ENCODE measurements at regions not wholly inside any gene's neighbourhood (a gene's known extent, or its start where the extent isn't known, plus 50 kb on each side); places are given as distances from the start of the nearest gene placed in this dataset.

DNA sequence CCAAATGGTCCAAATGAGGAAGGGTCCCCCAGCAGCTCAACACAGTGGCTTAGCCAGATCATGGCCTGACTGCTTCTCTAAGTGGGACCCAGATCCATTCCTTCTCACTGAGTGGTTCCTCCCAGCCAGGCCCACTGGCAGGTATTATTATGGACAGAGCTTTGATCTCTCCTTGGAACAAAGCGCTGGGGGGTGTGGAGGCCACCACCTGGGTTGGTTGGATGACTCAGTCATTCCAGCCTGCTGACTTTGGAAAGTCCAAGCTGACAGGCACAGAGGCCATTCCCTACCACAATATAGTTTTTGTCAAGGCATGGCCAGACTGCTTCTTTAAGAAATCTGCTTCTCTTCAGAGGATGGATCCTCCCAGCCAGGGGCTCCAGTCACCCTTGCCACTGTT lies 341.1 kb downstream of the BTG1 start:
- Histone ChIP-seq H4K20me1 (ENCODE audit: insufficient read depth, low read length) (no peaks in the 10 kb centered on the region), H3K27me3 (ENCODE audit: insufficient read depth, low read length) (no peaks in the 10 kb centered on the region), H3K4me3 (ENCODE audit: insufficient read depth, low read depth, low read length) (no peak overlapping the region), H2AFZ (ENCODE audit: low read depth, low read length) (no peak overlapping the region), H3K79me2 (ENCODE audit: insufficient read depth, low read length) (no peaks in the 10 kb centered on the region), H3K27ac (ENCODE audit: low read depth, low read length) (peak overlapping the region; percentile 52), H3K9ac (ENCODE audit: low read length) (no peak overlapping the region), H3K36me3 (ENCODE audit: insufficient read depth, low read length) (no peaks in the 10 kb centered on the region), H3K9me3 (ENCODE audit: insufficient read depth, low read depth, low read length) (no peaks in the 10 kb centered on the region), H3K4me1 (ENCODE audit: insufficient read depth, low read length) (peaks cover 12% of the 10 kb centered on the region), H3K4me2 (ENCODE audit: low read length) (peak overlapping the region; percentile 68)
- Mint-ChIP-seq H3K9me3 (ENCODE audit: unreplicated experiment) (peaks cover 9% of the 10 kb centered on the region), H3K4me1 (ENCODE audit: low read depth, unreplicated experiment) (no peaks in the 10 kb centered on the region), H3K27me3 (ENCODE audit: low read depth, unreplicated experiment) (no peaks in the 10 kb centered on the region), H3K27ac (ENCODE audit: unreplicated experiment) (no peak overlapping the region), H3K36me3 (ENCODE audit: low read depth, unreplicated experiment) (no peaks in the 10 kb centered on the region), H3K4me3 (ENCODE audit: unreplicated experiment) (no peak overlapping the region)
- TF ChIP-seq CTCF (IDR thresholded peaks at IDR 0.05; ENCODE audit: insufficient read depth, low read depth, low read length) (no peak), EZH2 (IDR thresholded peaks at IDR 0.05; ENCODE audit: insufficient read depth, low read length) (no peak)
- FAIRE-seq, result no peak
- DNase-seq (ENCODE audit: low read depth), result peak; percentile 45

DNA sequence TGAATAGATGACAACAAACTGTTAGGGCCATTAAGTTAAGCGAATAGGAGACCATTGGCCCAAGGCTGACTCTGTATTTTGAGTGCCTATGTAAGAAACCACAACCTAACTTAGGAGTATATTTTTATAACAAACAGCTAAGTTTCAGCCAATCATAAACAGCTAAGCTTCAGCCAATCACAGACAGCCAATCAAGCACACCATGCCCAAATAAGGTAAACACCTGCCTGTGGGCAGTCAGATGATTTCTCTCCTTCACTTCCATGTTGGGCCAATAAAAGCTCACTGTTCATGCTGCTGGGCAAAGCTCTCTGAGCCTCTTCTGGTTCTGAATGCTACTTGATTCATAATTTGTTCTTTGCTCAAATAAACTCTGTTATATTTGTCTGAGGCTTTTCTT lies 344.6 kb downstream of the BTG1 start:
- Mint-ChIP-seq H3K9me3 (ENCODE audit: unreplicated experiment) (peaks cover 3% of the 10 kb centered on the region), H3K27ac (ENCODE audit: unreplicated experiment) (no peak overlapping the region), H3K36me3 (ENCODE audit: low read depth, unreplicated experiment) (no peaks in the 10 kb centered on the region), H3K4me1 (ENCODE audit: low read depth, unreplicated experiment) (no peaks in the 10 kb centered on the region), H3K27me3 (ENCODE audit: low read depth, unreplicated experiment) (no peaks in the 10 kb centered on the region), H3K4me3 (ENCODE audit: unreplicated experiment) (no peak overlapping the region)
- no peak for TF ChIP-seq CTCF (IDR thresholded peaks at IDR 0.05; ENCODE audit: insufficient read depth, low read depth, low read length)
- TF ChIP-seq EZH2 (IDR thresholded peaks at IDR 0.05; ENCODE audit: insufficient read depth, low read length), result no peak
- H4K20me1 ChIP-seq (ENCODE audit: insufficient read depth, low read length), result no peaks in the 10 kb centered on the region
- no peak overlapping the region for H3K9ac ChIP-seq (ENCODE audit: low read length)
- H3K4me1 ChIP-seq (ENCODE audit: insufficient read depth, low read length), result peaks cover 12% of the 10 kb centered on the region
- DNase-seq (ENCODE audit: low read depth), result no peak
- no peaks in the 10 kb centered on the region for H3K79me2 ChIP-seq (ENCODE audit: insufficient read depth, low read length)
- no peak overlapping the region for H2AFZ ChIP-seq (ENCODE audit: low read depth, low read length)
- H3K36me3 ChIP-seq (ENCODE audit: insufficient read depth, low read length), result no peaks in the 10 kb centered on the region
- no peak overlapping the region for H3K4me2 ChIP-seq (ENCODE audit: low read length)
- H3K9me3 ChIP-seq (ENCODE audit: insufficient read depth, low read depth, low read length), result no peaks in the 10 kb centered on the region
- H3K27me3 ChIP-seq (ENCODE audit: insufficient read depth, low read length), result no peaks in the 10 kb centered on the region
- H3K4me3 ChIP-seq (ENCODE audit: insufficient read depth, low read depth, low read length), result no peak overlapping the region
- no peak overlapping the region for H3K27ac ChIP-seq (ENCODE audit: low read depth, low read length)
- FAIRE-seq, result no peak

DNA sequence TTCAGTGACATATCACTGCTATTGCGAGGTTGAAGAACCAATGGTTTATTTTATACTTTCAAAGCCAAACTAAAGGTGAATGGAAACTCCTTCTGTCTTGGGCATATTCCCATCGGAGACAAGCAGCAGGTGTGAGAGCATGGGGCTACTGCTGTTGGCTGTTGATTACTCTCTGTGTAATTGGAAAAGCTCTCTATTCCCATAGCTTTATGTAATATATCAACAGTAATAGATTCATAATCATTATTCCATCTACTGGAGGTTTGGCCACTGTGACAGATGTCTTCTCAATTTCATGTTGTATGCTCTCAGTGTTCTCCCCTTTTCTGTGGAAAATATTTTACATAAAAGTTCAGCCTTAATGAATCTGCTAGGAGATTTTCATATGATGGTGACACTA lies 352.0 kb downstream of the BTG1 start:
- H3K27me3 Mint-ChIP-seq (ENCODE audit: low read depth, unreplicated experiment), result no peaks in the 10 kb centered on the region
- no peak for TF ChIP-seq CTCF (IDR thresholded peaks at IDR 0.05; ENCODE audit: insufficient read depth, low read depth, low read length)
- H3K36me3 ChIP-seq (ENCODE audit: insufficient read depth, low read length), result no peaks in the 10 kb centered on the region

More for the DNA sequence above, 352.0 kb downstream of the BTG1 start:
- Histone ChIP-seq H3K27ac (ENCODE audit: low read depth, low read length) (no peak overlapping the region), H2AFZ (ENCODE audit: low read depth, low read length) (no peak overlapping the region), H3K9ac (ENCODE audit: low read length) (no peak overlapping the region), H3K9me3 (ENCODE audit: insufficient read depth, low read depth, low read length) (no peaks in the 10 kb centered on the region), H3K4me3 (ENCODE audit: insufficient read depth, low read depth, low read length) (no peak overlapping the region), H4K20me1 (ENCODE audit: insufficient read depth, low read length) (no peaks in the 10 kb centered on the region), H3K79me2 (ENCODE audit: insufficient read depth, low read length) (no peaks in the 10 kb centered on the region), H3K27me3 (ENCODE audit: insufficient read depth, low read length) (no peaks in the 10 kb centered on the region), H3K4me2 (ENCODE audit: low read length) (no peak overlapping the region), H3K4me1 (ENCODE audit: insufficient read depth, low read length) (no peaks in the 10 kb centered on the region)
- Mint-ChIP-seq H3K36me3 (ENCODE audit: low read depth, unreplicated experiment) (no peaks in the 10 kb centered on the region), H3K27ac (ENCODE audit: unreplicated experiment) (no peak overlapping the region), H3K9me3 (ENCODE audit: unreplicated experiment) (no peaks in the 10 kb centered on the region), H3K4me3 (ENCODE audit: unreplicated experiment) (no peak overlapping the region), H3K4me1 (ENCODE audit: low read depth, unreplicated experiment) (no peaks in the 10 kb centered on the region)
- no peak for DNase-seq (ENCODE audit: low read depth)
- no peak for FAIRE-seq
